ENCODE measurements at regions not wholly inside any gene's neighbourhood (a gene's known extent, or its start where the extent isn't known, plus 50 kb on each side); places are given as distances from the start of the nearest gene placed in this dataset.

DNA sequence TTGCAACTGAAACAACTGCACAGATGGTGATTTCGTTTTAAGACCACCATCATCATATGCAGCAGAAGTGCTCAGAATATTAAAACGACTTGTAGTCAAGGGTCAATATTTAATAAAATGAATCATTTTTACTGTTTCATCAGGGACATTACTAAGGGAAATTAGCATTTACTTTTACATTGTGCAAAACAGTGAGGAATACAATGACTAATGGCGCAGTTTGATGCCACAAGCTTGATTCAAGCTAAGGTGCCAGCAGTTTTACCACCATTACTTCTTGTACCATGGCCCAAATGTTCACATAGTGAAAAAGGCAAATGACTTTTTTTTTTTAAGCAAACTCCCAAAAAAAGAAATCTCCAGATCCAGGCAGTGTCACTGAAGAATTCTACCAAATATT lies 277.4 kb upstream of the CHRNA7 start:
- Histone ChIP-seq H3K27me3 (ENCODE audit: low read depth, low read length) (no peaks in the 10 kb centered on the region), H2AFZ (ENCODE audit: low read depth, low read length) (no peak overlapping the region), H3K79me2 (ENCODE audit: low read length) (no peaks in the 10 kb centered on the region), H4K20me1 (ENCODE audit: insufficient read depth, low read length) (no peaks in the 10 kb centered on the region), H3K9me3 (ENCODE audit: insufficient read depth, low read length) (no peaks in the 10 kb centered on the region), H3K4me1 (ENCODE audit: low read length) (no peaks in the 10 kb centered on the region), H3K27ac (ENCODE audit: low read length) (no peak overlapping the region), H3K4me3 (ENCODE audit: low read length) (no peak overlapping the region), H3K9ac (ENCODE audit: low read length) (no peak overlapping the region), H3K36me3 (replicated peaks; ENCODE audit: low read depth, low read length) (no peaks in the 10 kb centered on the region), H3K4me2 (ENCODE audit: low read length) (no peak overlapping the region)
- TF ChIP-seq EZH2phosphoT487 (IDR thresholded peaks at IDR 0.05; ENCODE audit: low read depth) = no peak

DNA sequence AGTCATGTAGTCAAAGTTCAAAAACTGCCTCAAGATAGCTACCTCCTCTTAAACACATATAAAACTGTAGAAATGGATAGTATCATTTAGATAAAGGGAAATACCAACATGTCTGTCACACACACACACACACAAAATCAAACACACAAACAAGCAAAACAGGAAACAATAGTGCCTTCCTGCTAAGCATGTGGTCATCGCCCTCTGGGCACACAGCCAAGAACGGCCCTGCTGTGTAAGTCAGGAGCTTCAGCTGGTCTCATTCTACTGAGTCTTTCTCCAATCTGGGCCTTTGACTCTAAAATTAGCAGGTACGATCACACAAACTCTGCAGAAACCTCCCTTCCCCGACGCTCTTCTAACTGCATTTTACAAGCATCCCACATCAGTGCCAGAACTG lies 272.2 kb upstream of the CHRNA7 start:
- Histone ChIP-seq H3K27ac (ENCODE audit: low read length) (no peak overlapping the region), H2AFZ (ENCODE audit: low read depth, low read length) (no peak overlapping the region), H3K9me3 (ENCODE audit: insufficient read depth, low read length) (no peaks in the 10 kb centered on the region), H3K4me1 (ENCODE audit: low read length) (no peaks in the 10 kb centered on the region), H3K4me2 (ENCODE audit: low read length) (no peak overlapping the region), H3K27me3 (ENCODE audit: low read depth, low read length) (no peaks in the 10 kb centered on the region), H3K9ac (ENCODE audit: low read length) (no peak overlapping the region), H3K79me2 (ENCODE audit: low read length) (no peaks in the 10 kb centered on the region), H3K4me3 (ENCODE audit: low read length) (no peak overlapping the region), H4K20me1 (ENCODE audit: insufficient read depth, low read length) (no peaks in the 10 kb centered on the region), H3K36me3 (replicated peaks; ENCODE audit: low read depth, low read length) (no peaks in the 10 kb centered on the region)
- TF ChIP-seq, protein P1, sequence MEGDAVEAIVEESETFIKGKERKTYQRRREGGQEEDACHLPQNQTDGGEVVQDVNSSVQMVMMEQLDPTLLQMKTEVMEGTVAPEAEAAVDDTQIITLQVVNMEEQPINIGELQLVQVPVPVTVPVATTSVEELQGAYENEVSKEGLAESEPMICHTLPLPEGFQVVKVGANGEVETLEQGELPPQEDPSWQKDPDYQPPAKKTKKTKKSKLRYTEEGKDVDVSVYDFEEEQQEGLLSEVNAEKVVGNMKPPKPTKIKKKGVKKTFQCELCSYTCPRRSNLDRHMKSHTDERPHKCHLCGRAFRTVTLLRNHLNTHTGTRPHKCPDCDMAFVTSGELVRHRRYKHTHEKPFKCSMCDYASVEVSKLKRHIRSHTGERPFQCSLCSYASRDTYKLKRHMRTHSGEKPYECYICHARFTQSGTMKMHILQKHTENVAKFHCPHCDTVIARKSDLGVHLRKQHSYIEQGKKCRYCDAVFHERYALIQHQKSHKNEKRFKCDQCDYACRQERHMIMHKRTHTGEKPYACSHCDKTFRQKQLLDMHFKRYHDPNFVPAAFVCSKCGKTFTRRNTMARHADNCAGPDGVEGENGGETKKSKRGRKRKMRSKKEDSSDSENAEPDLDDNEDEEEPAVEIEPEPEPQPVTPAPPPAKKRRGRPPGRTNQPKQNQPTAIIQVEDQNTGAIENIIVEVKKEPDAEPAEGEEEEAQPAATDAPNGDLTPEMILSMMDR (IDR thresholded peaks at IDR 0.05; ENCODE audit: low read depth, low read length) = no peak
- TF ChIP-seq EZH2phosphoT487 (IDR thresholded peaks at IDR 0.05; ENCODE audit: low read depth) = no peak

DNA sequence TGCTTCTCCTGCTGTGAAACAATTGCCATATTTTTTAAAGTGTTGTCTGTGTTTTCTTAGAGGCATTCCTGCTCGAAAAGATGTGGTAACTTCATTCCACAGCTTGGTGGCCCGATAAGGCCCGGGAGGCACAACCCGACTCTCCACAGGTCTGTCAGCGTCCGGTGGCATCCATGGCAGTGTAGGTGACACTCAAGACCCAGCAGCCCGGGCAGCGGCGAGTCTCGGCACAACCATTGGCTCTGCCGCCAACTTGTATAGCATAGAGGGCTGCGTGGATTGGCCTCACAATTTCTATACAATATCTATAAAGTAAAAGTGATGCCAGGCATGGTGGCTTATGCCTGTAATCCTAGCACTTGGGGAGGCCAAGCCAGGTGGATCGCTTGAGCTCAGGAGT lies 262.3 kb upstream of the CHRNA7 start:
- H3K4me3 ChIP-seq (ENCODE audit: low read length) = no peak overlapping the region
- no peaks in the 10 kb centered on the region for H3K27me3 ChIP-seq (ENCODE audit: low read depth, low read length)
- no peak overlapping the region for H3K9ac ChIP-seq (ENCODE audit: low read length)
- H2AFZ ChIP-seq (ENCODE audit: low read depth, low read length) = no peak overlapping the region
- H3K36me3 ChIP-seq (replicated peaks; ENCODE audit: low read depth, low read length) = no peaks in the 10 kb centered on the region
- no peaks in the 10 kb centered on the region for H3K9me3 ChIP-seq (ENCODE audit: insufficient read depth, low read length)
- no peaks in the 10 kb centered on the region for H3K79me2 ChIP-seq (ENCODE audit: low read length)
- no peaks in the 10 kb centered on the region for H4K20me1 ChIP-seq (ENCODE audit: insufficient read depth, low read length)
- TF ChIP-seq EZH2phosphoT487 (IDR thresholded peaks at IDR 0.05; ENCODE audit: low read depth) = no peak
- TF ChIP-seq, protein P1 (IDR thresholded peaks at IDR 0.05; ENCODE audit: low read depth, low read length) = no peak
- H3K4me1 ChIP-seq (ENCODE audit: low read length) = peaks cover 8% of the 10 kb centered on the region
- H3K4me2 ChIP-seq (ENCODE audit: low read length) = no peak overlapping the region
- no peak overlapping the region for H3K27ac ChIP-seq (ENCODE audit: low read length)

DNA sequence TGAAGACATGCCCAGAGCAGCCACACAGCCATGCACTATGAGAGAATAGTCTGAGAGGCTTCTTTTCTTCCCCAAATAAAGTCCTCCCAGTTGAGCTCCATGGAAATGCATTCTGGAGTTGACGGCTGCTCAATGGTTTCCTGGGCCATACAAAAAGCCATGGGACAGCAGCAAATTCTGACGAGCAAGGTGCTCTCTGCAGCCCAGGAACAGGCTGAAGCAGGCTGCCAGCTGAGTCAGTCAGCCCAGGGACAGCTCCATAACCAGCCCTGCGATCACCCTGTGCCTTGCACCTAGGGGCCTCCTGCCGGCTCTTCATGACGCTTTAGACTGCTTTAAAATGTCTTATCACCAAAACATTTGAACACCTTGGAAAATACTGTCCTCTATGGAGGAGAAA lies 256.3 kb upstream of the CHRNA7 start:
- H3K27ac ChIP-seq (ENCODE audit: low read length) = no peak overlapping the region
- H3K27me3 ChIP-seq (ENCODE audit: low read depth, low read length) = no peaks in the 10 kb centered on the region
- H3K9ac ChIP-seq (ENCODE audit: low read length) = no peak overlapping the region
- H3K9me3 ChIP-seq (ENCODE audit: insufficient read depth, low read length) = no peaks in the 10 kb centered on the region
- no peaks in the 10 kb centered on the region for H4K20me1 ChIP-seq (ENCODE audit: insufficient read depth, low read length)
- TF ChIP-seq EZH2phosphoT487 (IDR thresholded peaks at IDR 0.05; ENCODE audit: low read depth) = no peak
- TF ChIP-seq, protein P1 (IDR thresholded peaks at IDR 0.05; ENCODE audit: low read depth, low read length) = no peak
- no peaks in the 10 kb centered on the region for H3K79me2 ChIP-seq (ENCODE audit: low read length)
- H3K4me3 ChIP-seq (ENCODE audit: low read length) = no peak overlapping the region
- H3K4me1 ChIP-seq (ENCODE audit: low read length) = peaks cover 17% of the 10 kb centered on the region
- no peak overlapping the region for H2AFZ ChIP-seq (ENCODE audit: low read depth, low read length)
- no peak overlapping the region for H3K4me2 ChIP-seq (ENCODE audit: low read length)
- H3K36me3 ChIP-seq (replicated peaks; ENCODE audit: low read depth, low read length) = no peaks in the 10 kb centered on the region

DNA sequence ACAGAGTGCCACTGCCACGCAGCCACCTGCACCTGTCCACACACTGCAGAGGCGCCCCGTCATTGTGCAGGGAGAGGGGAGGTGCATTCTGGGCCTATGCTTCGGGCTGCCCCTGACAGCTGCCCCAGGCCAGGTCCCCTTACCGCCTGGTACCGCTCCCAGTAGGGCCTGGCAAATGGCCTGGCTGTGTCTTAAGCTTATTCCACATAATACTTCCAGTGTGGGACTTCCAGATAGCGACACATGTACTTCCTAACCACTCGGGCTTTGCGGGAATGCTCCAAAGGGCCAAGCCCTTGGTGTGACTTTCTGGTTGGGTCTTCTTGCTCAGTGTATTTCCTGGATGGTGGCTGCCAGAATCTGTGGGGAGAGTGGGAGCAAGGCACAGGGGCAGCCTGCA lies 254.3 kb upstream of the CHRNA7 start:
- no peak overlapping the region for H3K9ac ChIP-seq (ENCODE audit: low read length)
- TF ChIP-seq EZH2phosphoT487 (IDR thresholded peaks at IDR 0.05; ENCODE audit: low read depth) = no peak
- TF ChIP-seq, protein P1 (IDR thresholded peaks at IDR 0.05; ENCODE audit: low read depth, low read length) = no peak
- H3K27me3 ChIP-seq (ENCODE audit: low read depth, low read length) = no peaks in the 10 kb centered on the region
- no peak overlapping the region for H3K4me3 ChIP-seq (ENCODE audit: low read length)
- H3K4me1 ChIP-seq (ENCODE audit: low read length) = peaks cover 17% of the 10 kb centered on the region
- no peaks in the 10 kb centered on the region for H3K79me2 ChIP-seq (ENCODE audit: low read length)
- no peak overlapping the region for H2AFZ ChIP-seq (ENCODE audit: low read depth, low read length)
- H4K20me1 ChIP-seq (ENCODE audit: insufficient read depth, low read length) = no peaks in the 10 kb centered on the region
- no peak overlapping the region for H3K4me2 ChIP-seq (ENCODE audit: low read length)
- H3K9me3 ChIP-seq (ENCODE audit: insufficient read depth, low read length) = no peaks in the 10 kb centered on the region
- no peaks in the 10 kb centered on the region for H3K36me3 ChIP-seq (replicated peaks; ENCODE audit: low read depth, low read length)
- H3K27ac ChIP-seq (ENCODE audit: low read length) = no peak overlapping the region
